GM12878 (cell line): ENCODE measurements at regions not wholly inside any gene's neighbourhood (a gene's known extent, or its start where the extent isn't known, plus 50 kb on each side); places are given as distances from the start of the nearest gene placed in this dataset.
A peak's percentile ranks its signal among the peaks of the same experiment; 100 is the strongest.

ENCODE experiments used
- ATAC-seq: fragments of 200-7000 bp; cut with Tn5 transposase; 3 replicates; pipeline ENCODE4 v1.9.1; 2020; ENCODE audit warnings: mild to moderate bottlenecking, moderate library complexity
- BruUV-seq: library from RNA; stranded (reverse); fragments of 400-500 nt; replicated peaks from 2 replicates; lab custom pipeline; 2021; lab: Mats Ljungman, UMichigan
- CTCF ChIA-PET: fragments of 300-600 bp; sonication (Branson Sonifier 250); formaldehyde crosslinking; extraction: SDS; loops from one replicate; lab custom pipeline; 2021; ENCODE audit warnings: inconsistent platforms; lab: Yijun Ruan, JAX
- POLR2A ChIA-PET: fragments of 350-600 bp; formaldehyde crosslinking; extraction: SDS; loops from one replicate; lab custom pipeline; 2021; ENCODE audit warnings: inconsistent platforms; lab: Charles Lee
- RAD21 ChIA-PET: fragments of 300-600 bp; sonication (Branson Sonifier 250); formaldehyde crosslinking; loops from one replicate; lab custom pipeline; 2023; ENCODE audit warnings: antibody characterized with exemption; ENCODE audit not compliant: unreplicated experiment; lab: Charles Lee
- SMC1A ChIA-PET: fragments of 300-600 bp; sonication (Branson Sonifier 250); formaldehyde crosslinking; loops from one replicate; lab custom pipeline; 2023; ENCODE audit not compliant: unreplicated experiment, uncharacterized antibody; lab: Charles Lee
- DNase-seq: peaks from one replicate; pipeline ENCODE4 v3.0.0-alpha.2; 2011; ENCODE audit warnings: low read depth, low spot score
- FAIRE-seq: peaks from 3 replicates; lab custom pipeline; 2011; peaks lifted over from hg19 to GRCh38; lab: Jason Lieb, UNC
- H2AFZ ChIP-seq: 2 replicates; pipeline ENCODE4 v1.6.0; 2011; ENCODE audit warnings: low read depth, low read length, control low read depth; ENCODE audit not compliant: control insufficient read depth
- H3K27ac ChIP-seq: 2 replicates; pipeline ENCODE4 v1.5.1; 2011; ENCODE audit warnings: control low read depth; ENCODE audit not compliant: control insufficient read depth, insufficient read depth
- H3K27me3 ChIP-seq, 2 experiments: replicated peaks in 1 of 2; 2 replicates each; pipeline versions ENCODE4 v1.6.0 to v1.6.1; 2011; ENCODE audit warnings: low read length in 1 of 2; ENCODE audit not compliant: control insufficient read depth in 2 of 2, insufficient read depth in 2 of 2
- H3K36me3 ChIP-seq, 2 experiments: 2 replicates each; pipeline ENCODE4 v1.5.1; 2011; ENCODE audit warnings: low read length in 1 of 2; ENCODE audit not compliant: control insufficient read depth in 2 of 2, insufficient read depth in 2 of 2
- H3K4me1 ChIP-seq: 2 replicates; pipeline ENCODE4 v1.6.1; 2011; ENCODE audit warnings: mild to moderate bottlenecking, low read length, moderate library complexity, mixed read lengths; ENCODE audit not compliant: control insufficient read depth, insufficient read depth
- H3K4me2 ChIP-seq: 2 replicates; pipeline ENCODE4 v1.6.0; 2011; ENCODE audit warnings: control low read depth; ENCODE audit not compliant: control insufficient read depth, insufficient read depth
- H3K4me3 ChIP-seq: fragments of 200-600 bp; sonication (generic); 2 replicates; pipeline ENCODE4 v1.5.1; 2016
- H3K79me2 ChIP-seq: 2 replicates; pipeline ENCODE4 v1.6.0; 2011; ENCODE audit warnings: low read length; ENCODE audit not compliant: control insufficient read depth, insufficient read depth
- H3K9ac ChIP-seq: 2 replicates; pipeline ENCODE4 v1.8.0; 2011; ENCODE audit warnings: low read length, control low read depth, mixed read lengths; ENCODE audit not compliant: control insufficient read depth, insufficient read depth
- H3K9me3 ChIP-seq: replicated peaks from 3 replicates; pipeline ENCODE4 v1.5.1; 2011; ENCODE audit warnings: mild to moderate bottlenecking, low read length; ENCODE audit not compliant: control insufficient read depth, insufficient read depth
- H4K20me1 ChIP-seq: 2 replicates; pipeline ENCODE4 v1.6.0; 2011; ENCODE audit not compliant: control insufficient read depth, insufficient read depth
- RELA ChIP-seq: fragments of 450-650 bp; IDR thresholded peaks from 2 replicates; pipeline ENCODE4 v1.8.0; 2014; ENCODE audit warnings: borderline replicate concordance; ENCODE audit not compliant: partially characterized antibody
- STAT1 ChIP-seq: fragments of 450-650 bp; conservative IDR thresholded peaks from 2 replicates; pipeline ENCODE4 v1.6.1; 2014; ENCODE audit warnings: antibody characterized with exemption, mild to moderate bottlenecking
- ZBED1 ChIP-seq: IDR thresholded peaks from 2 replicates; pipeline ENCODE4 v1.6.1; 2016; ENCODE audit warnings: borderline replicate concordance
- WGBS: methylation state at CpG from one replicate; pipeline ENCODE4 v1.1.6; 2016; ENCODE audit warnings: low lambda C conversion rate; ENCODE audit not compliant: insufficient replicate concordance, insufficient coverage; ENCODE audit errors: missing lambda C conversion rate; 5-methylcytosine and 5-hydroxymethylcytosine counted together
- in situ Hi-C: fragments of 300-500 bp; cut with MboI; formaldehyde crosslinking; loops from 9 replicates; pipeline ENCODE4 v1.14.3; 2018; ENCODE audit warnings: mixed read lengths
- intact Hi-C: fragments of 100-400 bp; cut with micrococcal nuclease; formaldehyde crosslinking; loops from one replicate; pipeline ENCODE4 v1.14.2; 2022; ENCODE audit not compliant: unreplicated experiment
- TF ChIP-seq, protein P1 (sequence below): fragments of 450-650 bp; IDR thresholded peaks from 2 replicates; pipeline ENCODE4 v1.6.1; 2017; ENCODE audit warnings: borderline replicate concordance
- TF ChIP-seq, protein P2 (sequence below): fragments of 450-650 bp; IDR thresholded peaks from 2 replicates; pipeline ENCODE4 v1.6.1; 2017; ENCODE audit warnings: antibody characterized with exemption, mild to moderate bottlenecking, moderate library complexity
- TF ChIP-seq, protein P3 (sequence below): fragments of 450-650 bp; IDR thresholded peaks from 2 replicates; pipeline ENCODE4 v1.6.1; 2017; ENCODE audit warnings: low read depth, mild to moderate bottlenecking, moderate library complexity

DNA sequence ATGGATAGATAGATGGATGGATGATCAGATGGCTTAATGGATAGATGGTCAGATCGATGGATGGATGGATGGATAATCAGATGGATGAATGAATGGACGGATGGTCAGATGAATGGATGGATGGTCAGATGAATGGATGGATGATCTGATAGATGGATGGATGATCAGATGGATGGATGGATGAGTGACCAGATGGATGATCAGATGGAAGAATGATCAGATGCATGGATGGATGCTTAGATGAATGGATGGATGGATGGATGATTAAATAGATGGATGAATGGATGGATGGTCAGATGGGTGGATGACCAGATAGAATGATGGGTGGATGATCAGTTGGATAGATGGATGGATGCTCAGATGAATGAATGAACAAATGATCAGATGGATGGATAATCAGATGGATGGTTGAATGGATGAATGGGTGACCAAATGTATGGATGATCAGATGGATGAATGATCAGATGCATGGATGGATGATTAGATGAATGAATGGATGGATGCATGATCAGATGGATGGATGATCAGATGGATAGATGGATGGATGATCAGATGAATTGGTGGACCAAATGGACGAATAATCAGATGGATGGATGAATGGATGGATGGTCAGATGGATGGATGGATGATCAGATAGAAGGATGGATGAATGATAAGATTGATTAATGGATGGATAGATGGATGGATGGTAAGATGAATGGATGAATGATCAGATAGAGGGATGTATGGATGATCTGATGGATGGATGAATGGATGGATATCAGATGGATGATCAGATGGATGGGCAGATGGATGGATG lies 205.1 kb downstream of the TEX29 start:
- DNase-seq: no peak
- H3K4me2 ChIP-seq: no peak overlapping the region
- CTCF ChIA-PET: no interaction called here
- in situ Hi-C loops: no loop called here
- ATAC-seq: no peak
- H3K9me3 ChIP-seq: no peaks in the 10 kb centered on the region
- SMC1A ChIA-PET: no interaction called here
- H2AFZ ChIP-seq: no peak overlapping the region
- FAIRE-seq: no peak
- no peaks in the 10 kb centered on the region; a peak in 1 of 4 replicates for H3K27me3 ChIP-seq
- TF ChIP-seq, protein P1, sequence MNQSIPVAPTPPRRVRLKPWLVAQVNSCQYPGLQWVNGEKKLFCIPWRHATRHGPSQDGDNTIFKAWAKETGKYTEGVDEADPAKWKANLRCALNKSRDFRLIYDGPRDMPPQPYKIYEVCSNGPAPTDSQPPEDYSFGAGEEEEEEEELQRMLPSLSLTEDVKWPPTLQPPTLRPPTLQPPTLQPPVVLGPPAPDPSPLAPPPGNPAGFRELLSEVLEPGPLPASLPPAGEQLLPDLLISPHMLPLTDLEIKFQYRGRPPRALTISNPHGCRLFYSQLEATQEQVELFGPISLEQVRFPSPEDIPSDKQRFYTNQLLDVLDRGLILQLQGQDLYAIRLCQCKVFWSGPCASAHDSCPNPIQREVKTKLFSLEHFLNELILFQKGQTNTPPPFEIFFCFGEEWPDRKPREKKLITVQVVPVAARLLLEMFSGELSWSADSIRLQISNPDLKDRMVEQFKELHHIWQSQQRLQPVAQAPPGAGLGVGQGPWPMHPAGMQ: 0 out of 2 replicates have a peak, but pooled peaks have one; percentile 15
- TF ChIP-seq ZBED1 (no peak), RELA (no peak), STAT1 (no peak)
- TF ChIP-seq, protein P2, sequence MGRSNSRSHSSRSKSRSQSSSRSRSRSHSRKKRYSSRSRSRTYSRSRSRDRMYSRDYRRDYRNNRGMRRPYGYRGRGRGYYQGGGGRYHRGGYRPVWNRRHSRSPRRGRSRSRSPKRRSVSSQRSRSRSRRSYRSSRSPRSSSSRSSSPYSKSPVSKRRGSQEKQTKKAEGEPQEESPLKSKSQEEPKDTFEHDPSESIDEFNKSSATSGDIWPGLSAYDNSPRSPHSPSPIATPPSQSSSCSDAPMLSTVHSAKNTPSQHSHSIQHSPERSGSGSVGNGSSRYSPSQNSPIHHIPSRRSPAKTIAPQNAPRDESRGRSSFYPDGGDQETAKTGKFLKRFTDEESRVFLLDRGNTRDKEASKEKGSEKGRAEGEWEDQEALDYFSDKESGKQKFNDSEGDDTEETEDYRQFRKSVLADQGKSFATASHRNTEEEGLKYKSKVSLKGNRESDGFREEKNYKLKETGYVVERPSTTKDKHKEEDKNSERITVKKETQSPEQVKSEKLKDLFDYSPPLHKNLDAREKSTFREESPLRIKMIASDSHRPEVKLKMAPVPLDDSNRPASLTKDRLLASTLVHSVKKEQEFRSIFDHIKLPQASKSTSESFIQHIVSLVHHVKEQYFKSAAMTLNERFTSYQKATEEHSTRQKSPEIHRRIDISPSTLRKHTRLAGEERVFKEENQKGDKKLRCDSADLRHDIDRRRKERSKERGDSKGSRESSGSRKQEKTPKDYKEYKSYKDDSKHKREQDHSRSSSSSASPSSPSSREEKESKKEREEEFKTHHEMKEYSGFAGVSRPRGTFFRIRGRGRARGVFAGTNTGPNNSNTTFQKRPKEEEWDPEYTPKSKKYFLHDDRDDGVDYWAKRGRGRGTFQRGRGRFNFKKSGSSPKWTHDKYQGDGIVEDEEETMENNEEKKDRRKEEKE: no peak
- TF ChIP-seq, protein P3, sequence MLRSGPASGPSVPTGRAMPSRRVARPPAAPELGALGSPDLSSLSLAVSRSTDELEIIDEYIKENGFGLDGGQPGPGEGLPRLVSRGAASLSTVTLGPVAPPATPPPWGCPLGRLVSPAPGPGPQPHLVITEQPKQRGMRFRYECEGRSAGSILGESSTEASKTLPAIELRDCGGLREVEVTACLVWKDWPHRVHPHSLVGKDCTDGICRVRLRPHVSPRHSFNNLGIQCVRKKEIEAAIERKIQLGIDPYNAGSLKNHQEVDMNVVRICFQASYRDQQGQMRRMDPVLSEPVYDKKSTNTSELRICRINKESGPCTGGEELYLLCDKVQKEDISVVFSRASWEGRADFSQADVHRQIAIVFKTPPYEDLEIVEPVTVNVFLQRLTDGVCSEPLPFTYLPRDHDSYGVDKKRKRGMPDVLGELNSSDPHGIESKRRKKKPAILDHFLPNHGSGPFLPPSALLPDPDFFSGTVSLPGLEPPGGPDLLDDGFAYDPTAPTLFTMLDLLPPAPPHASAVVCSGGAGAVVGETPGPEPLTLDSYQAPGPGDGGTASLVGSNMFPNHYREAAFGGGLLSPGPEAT: no peak
- H3K4me3 ChIP-seq: no peak overlapping the region
- RAD21 ChIA-PET: no interaction called here
- no TSS peak for BruUV-seq
- POLR2A ChIA-PET: no interaction called here
- intact Hi-C loops: no loop called here
- no peaks in the 10 kb centered on the region for H4K20me1 ChIP-seq
- H3K9ac ChIP-seq: no peak overlapping the region
- H3K4me1 ChIP-seq: no peaks in the 10 kb centered on the region
- no peaks in the 10 kb centered on the region for H3K36me3 ChIP-seq
- H3K27ac ChIP-seq: no peak overlapping the region
- H3K79me2 ChIP-seq: no peaks in the 10 kb centered on the region
- 2% methylated on average over 3 of the region's 3 CpGs for WGBS
